ENCODE measurements at regions not wholly inside any gene's neighbourhood (a gene's known extent, or its start where the extent isn't known, plus 50 kb on each side); places are given as distances from the start of the nearest gene placed in this dataset.

GRCh38 chr15:77843546-77843945 lies 210.8 kb upstream of the LINGO1 start:
- no peak overlapping the region for H3K4me3 ChIP-seq (ENCODE audit: extremely low read depth, insufficient read depth, low read length, poor library complexity, severe bottlenecking)
- no peaks in the 10 kb centered on the region for H3K9me3 ChIP-seq (ENCODE audit: control insufficient read depth, low read length)
- no peak overlapping the region for H3K27ac ChIP-seq (ENCODE audit: low read depth, low read length, severe bottlenecking)
- no peaks in the 10 kb centered on the region for H3K36me3 ChIP-seq (ENCODE audit: control insufficient read depth, insufficient read depth, low read length)
- peaks cover 5% of the 10 kb centered on the region for H3K4me1 ChIP-seq (ENCODE audit: control insufficient read depth, insufficient read depth, low read length, poor library complexity, severe bottlenecking)
- 100% methylated on average over 2 of the region's 5 CpGs; no CpG with 5 or more reads in 1 of the 2 experiments for WGBS, 2 experiments (ENCODE audit: insufficient coverage in 2 of 2)

GRCh38 chr15:77840991-77841775 lies 208.5 kb upstream of the LINGO1 start:
- H3K36me3 ChIP-seq (ENCODE audit: control insufficient read depth, insufficient read depth, low read length), result no peaks in the 10 kb centered on the region
- 55 to 59% methylated on average over 6 to 9 of the region's 11 CpGs for WGBS, 2 experiments (ENCODE audit: insufficient coverage in 2 of 2)
- no peaks in the 10 kb centered on the region for H3K9me3 ChIP-seq (ENCODE audit: control insufficient read depth, low read length)
- peak overlapping the region; percentile 16 for H3K27ac ChIP-seq (ENCODE audit: low read depth, low read length, severe bottlenecking)
- H3K4me1 ChIP-seq (ENCODE audit: control insufficient read depth, insufficient read depth, low read length, poor library complexity, severe bottlenecking), result peaks cover 5% of the 10 kb centered on the region
- no peak overlapping the region for H3K4me3 ChIP-seq (ENCODE audit: extremely low read depth, insufficient read depth, low read length, poor library complexity, severe bottlenecking)

GRCh38 chr15:77839970-77840905 lies 207.5 kb upstream of the LINGO1 start:
- Histone ChIP-seq H3K9me3 (ENCODE audit: control insufficient read depth, low read length) (no peaks in the 10 kb centered on the region), H3K27ac (ENCODE audit: low read depth, low read length, severe bottlenecking) (no peak overlapping the region), H3K4me3 (ENCODE audit: extremely low read depth, insufficient read depth, low read length, poor library complexity, severe bottlenecking) (no peak overlapping the region), H3K36me3 (ENCODE audit: control insufficient read depth, insufficient read depth, low read length) (no peaks in the 10 kb centered on the region), H3K4me1 (ENCODE audit: control insufficient read depth, insufficient read depth, low read length, poor library complexity, severe bottlenecking) (peaks cover 5% of the 10 kb centered on the region)
- 79 to 80% methylated on average over 8 of the region's 11 CpGs for WGBS, 2 experiments (ENCODE audit: insufficient coverage in 2 of 2)

GRCh38 chr15:77839456-77839855 lies 206.7 kb upstream of the LINGO1 start:
- H3K4me1 ChIP-seq (ENCODE audit: control insufficient read depth, insufficient read depth, low read length, poor library complexity, severe bottlenecking), result peaks cover 5% of the 10 kb centered on the region
- H3K36me3 ChIP-seq (ENCODE audit: control insufficient read depth, insufficient read depth, low read length), result no peaks in the 10 kb centered on the region
- 94 to 96% methylated on average over 5 of the region's 8 CpGs for WGBS, 2 experiments (ENCODE audit: insufficient coverage in 2 of 2)
- no peaks in the 10 kb centered on the region for H3K9me3 ChIP-seq (ENCODE audit: control insufficient read depth, low read length)
- H3K27ac ChIP-seq (ENCODE audit: low read depth, low read length, severe bottlenecking), result no peak overlapping the region
- H3K4me3 ChIP-seq (ENCODE audit: extremely low read depth, insufficient read depth, low read length, poor library complexity, severe bottlenecking), result no peak overlapping the region

- Histone ChIP-seq H3K4me1 (ENCODE audit: control insufficient read depth, insufficient read depth, low read length, poor library complexity, severe bottlenecking) (peaks cover 5% of the 10 kb centered on the region), H3K36me3 (ENCODE audit: control insufficient read depth, insufficient read depth, low read length) (no peaks in the 10 kb centered on the region), H3K9me3 (ENCODE audit: control insufficient read depth, low read length) (no peaks in the 10 kb centered on the region), H3K4me3 (ENCODE audit: extremely low read depth, insufficient read depth, low read length, poor library complexity, severe bottlenecking) (no peak overlapping the region), H3K27ac (ENCODE audit: low read depth, low read length, severe bottlenecking) (no peak overlapping the region)
- WGBS, 2 experiments (ENCODE audit: insufficient coverage in 2 of 2), result 94 to 96% methylated on average over 2 to 3 of the region's 4 CpGs
Observed at GRCh38 chr15:77838595-77838994, 205.9 kb upstream of the LINGO1 start.

- Histone ChIP-seq H3K4me1 (ENCODE audit: control insufficient read depth, insufficient read depth, low read length, poor library complexity, severe bottlenecking) (peaks cover 5% of the 10 kb centered on the region), H3K27ac (ENCODE audit: low read depth, low read length, severe bottlenecking) (no peak overlapping the region), H3K4me3 (ENCODE audit: extremely low read depth, insufficient read depth, low read length, poor library complexity, severe bottlenecking) (no peak overlapping the region), H3K9me3 (ENCODE audit: control insufficient read depth, low read length) (no peaks in the 10 kb centered on the region), H3K36me3 (ENCODE audit: control insufficient read depth, insufficient read depth, low read length) (no peaks in the 10 kb centered on the region)
- WGBS, 2 experiments (ENCODE audit: insufficient coverage in 2 of 2), result 82 to 100% methylated on average over 4 of the region's 10 CpGs
Observed at GRCh38 chr15:77838061-77838460, 205.3 kb upstream of the LINGO1 start.

GRCh38 chr15:77837649-77838025 lies 204.9 kb upstream of the LINGO1 start:
- H3K27ac ChIP-seq (ENCODE audit: low read depth, low read length, severe bottlenecking), result no peak overlapping the region
- H3K4me3 ChIP-seq (ENCODE audit: extremely low read depth, insufficient read depth, low read length, poor library complexity, severe bottlenecking), result no peak overlapping the region
- H3K36me3 ChIP-seq (ENCODE audit: control insufficient read depth, insufficient read depth, low read length), result no peaks in the 10 kb centered on the region
- H3K9me3 ChIP-seq (ENCODE audit: control insufficient read depth, low read length), result no peaks in the 10 kb centered on the region
- H3K4me1 ChIP-seq (ENCODE audit: control insufficient read depth, insufficient read depth, low read length, poor library complexity, severe bottlenecking), result peaks cover 5% of the 10 kb centered on the region
- WGBS, 2 experiments (ENCODE audit: insufficient coverage in 2 of 2), result 90 to 94% methylated on average over 6 of the region's 6 CpGs

GRCh38 chr15:77836906-77837648 lies 204.4 kb upstream of the LINGO1 start:
- peaks cover 5% of the 10 kb centered on the region for H3K4me1 ChIP-seq (ENCODE audit: control insufficient read depth, insufficient read depth, low read length, poor library complexity, severe bottlenecking)
- H3K36me3 ChIP-seq (ENCODE audit: control insufficient read depth, insufficient read depth, low read length), result no peaks in the 10 kb centered on the region
- 81 to 95% methylated on average over 8 to 11 of the region's 12 CpGs for WGBS, 2 experiments (ENCODE audit: insufficient coverage in 2 of 2)
- H3K9me3 ChIP-seq (ENCODE audit: control insufficient read depth, low read length), result no peaks in the 10 kb centered on the region
- no peak overlapping the region for H3K27ac ChIP-seq (ENCODE audit: low read depth, low read length, severe bottlenecking)
- no peak overlapping the region for H3K4me3 ChIP-seq (ENCODE audit: extremely low read depth, insufficient read depth, low read length, poor library complexity, severe bottlenecking)

- 62 to 63% methylated on average over 3 to 6 of the region's 6 CpGs for WGBS, 2 experiments (ENCODE audit: insufficient coverage in 2 of 2)
- Histone ChIP-seq H3K27ac (ENCODE audit: low read depth, low read length, severe bottlenecking) (no peak overlapping the region), H3K4me3 (ENCODE audit: extremely low read depth, insufficient read depth, low read length, poor library complexity, severe bottlenecking) (no peak overlapping the region), H3K9me3 (ENCODE audit: control insufficient read depth, low read length) (no peaks in the 10 kb centered on the region), H3K36me3 (ENCODE audit: control insufficient read depth, insufficient read depth, low read length) (no peaks in the 10 kb centered on the region), H3K4me1 (ENCODE audit: control insufficient read depth, insufficient read depth, low read length, poor library complexity, severe bottlenecking) (peaks cover under 1% of the 10 kb centered on the region)
Observed at GRCh38 chr15:77836121-77836692, 203.5 kb upstream of the LINGO1 start.

Data from mesodermal cell (in vitro differentiated cells).